NOMO-1 treated with dmso at 0.1 percent for 144 hours (cell line): ENCODE measurements at regions not wholly inside any gene's neighbourhood (a gene's known extent, or its start where the extent isn't known, plus 50 kb on each side); places are given as distances from the start of the nearest gene placed in this dataset.
A peak's percentile ranks its signal among the peaks of the same experiment; 100 is the strongest.
"Not testable (repeated sequence)": the region's sequence is repeated elsewhere in the genome, so short reads cannot be mapped to it uniquely, and the experiment has no call there.

ENCODE experiments used
- DNase-seq: peaks from one replicate; lab custom pipeline; 2025; ENCODE audit not compliant: unreplicated experiment; lab: John Stamatoyannopoulos, UW

GRCh38 chr1:230591678-230592077 lies 50.6 kb upstream of the COG2 start:
- DNase-seq: no peak

- DNase-seq: no peak
Measured at GRCh38 chr1:230589951-230590350, 52.3 kb upstream of the COG2 start.

GRCh38 chr1:230588323-230588746 lies 53.9 kb upstream of the COG2 start:
- no peak for DNase-seq

GRCh38 chr1:230587061-230587460 lies 55.2 kb upstream of the COG2 start:
- DNase-seq: no peak

GRCh38 chr1:230584660-230585059 lies 57.6 kb upstream of the COG2 start:
- no peak for DNase-seq

GRCh38 chr1:230581446-230582079 lies 60.7 kb upstream of the COG2 start:
- DNase-seq: peak; percentile 13

- no peak for DNase-seq
Measured at GRCh38 chr1:230578616-230579015, 63.7 kb upstream of the COG2 start.

- DNase-seq: no peak
Measured at GRCh38 chr1:230577537-230577936, 64.7 kb upstream of the COG2 start.

GRCh38 chr1:230575886-230576500 lies 66.3 kb upstream of the COG2 start:
- no peak for DNase-seq

- no peak for DNase-seq
Measured at GRCh38 chr1:230574502-230574901, 67.8 kb upstream of the COG2 start.

- peak; percentile 20 for DNase-seq
Measured at GRCh38 chr1:230573658-230574057, 68.6 kb upstream of the COG2 start.

- DNase-seq: peak; percentile 39
Measured at GRCh38 chr1:230572121-230573105, 69.9 kb upstream of the COG2 start.

GRCh38 chr1:230570724-230571360 lies 71.4 kb upstream of the COG2 start:
- peak; percentile 27 for DNase-seq

- no peak for DNase-seq
Measured at GRCh38 chr1:230569201-230569600, 73.1 kb upstream of the COG2 start.

GRCh38 chr1:230568676-230569075 lies 73.6 kb upstream of the COG2 start:
- DNase-seq: no peak

- DNase-seq: no peak
Measured at GRCh38 chr1:230568008-230568407, 74.3 kb upstream of the COG2 start.

GRCh38 chr1:230567221-230567575 lies 75.1 kb upstream of the COG2 start:
- DNase-seq: no peak

- DNase-seq: not testable (repeated sequence)
Measured at GRCh38 chr1:230566532-230567220, 75.6 kb upstream of the COG2 start.

- no peak for DNase-seq
Measured at GRCh38 chr1:230565141-230565540, 77.1 kb upstream of the COG2 start.

GRCh38 chr1:230563591-230563990 lies 78.7 kb upstream of the COG2 start:
- DNase-seq: no peak

- DNase-seq: no peak
Measured at GRCh38 chr1:230561570-230561969, 80.7 kb upstream of the COG2 start.
